ENCODE measurements at regions not wholly inside any gene's neighbourhood (a gene's known extent, or its start where the extent isn't known, plus 50 kb on each side); places are given as distances from the start of the nearest gene placed in this dataset.

DNA sequence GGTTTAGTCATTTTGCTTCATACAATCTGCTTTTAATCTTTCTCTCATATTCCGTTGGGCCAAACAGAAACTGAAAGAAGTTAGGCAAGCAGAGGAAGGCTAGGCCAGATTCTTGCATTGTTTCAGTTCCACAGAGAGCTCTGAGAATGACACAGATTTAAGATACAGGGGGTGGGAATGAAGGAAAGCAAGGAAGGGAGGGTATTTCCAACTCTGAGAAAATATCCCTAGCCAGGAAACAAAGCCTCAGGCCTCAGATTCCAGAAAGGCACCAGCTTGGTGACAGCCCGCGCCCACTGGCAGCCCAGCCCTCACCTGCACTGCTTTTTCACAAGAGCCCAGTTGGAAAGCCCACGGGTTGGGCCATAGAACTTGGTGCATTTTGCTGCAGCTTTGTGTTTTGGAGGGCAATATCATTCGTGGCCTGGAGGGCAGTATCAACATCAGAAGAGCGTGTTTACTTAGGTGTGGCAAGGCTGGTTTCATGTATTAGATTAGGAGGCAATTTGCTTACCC is 63.5 kb downstream of the ENC1 start:
- DNase-seq = peak; percentile 81

DNA sequence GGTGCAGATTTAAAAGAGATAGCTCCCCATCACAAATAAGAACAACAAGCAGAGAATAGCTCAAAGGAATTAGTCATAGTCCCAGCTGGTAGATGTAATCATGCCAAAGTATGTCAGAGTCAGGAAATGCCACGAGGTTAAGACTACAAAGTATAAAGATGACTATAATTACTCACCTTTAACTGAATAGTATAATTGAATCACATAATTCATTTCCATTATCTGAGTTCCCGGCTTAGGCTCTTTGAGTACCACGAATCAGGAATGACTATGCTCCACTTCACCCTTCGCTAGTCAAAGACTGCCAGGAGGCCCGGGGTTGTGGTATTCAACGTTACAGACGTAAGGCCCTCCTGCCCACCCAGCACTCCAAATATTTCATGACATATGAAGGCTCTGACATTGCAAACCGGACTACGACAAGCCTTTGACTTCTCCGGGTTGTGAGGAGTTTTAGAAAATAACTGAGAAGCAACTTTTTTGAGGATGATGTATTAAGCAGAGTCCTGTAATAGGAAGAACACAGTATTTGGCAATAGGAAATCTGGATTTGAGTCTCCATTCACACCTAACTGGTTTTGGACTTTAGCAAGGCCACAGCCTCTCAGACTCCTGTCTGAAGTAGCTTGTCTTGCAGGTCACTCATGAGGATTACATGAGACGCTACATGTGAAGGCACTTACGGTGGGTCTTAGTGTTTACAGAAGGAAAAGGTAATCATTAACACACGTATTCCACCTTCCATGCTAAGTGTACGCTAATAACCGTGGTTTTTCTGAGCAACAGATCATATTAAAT is 64.6 kb downstream of the ENC1 start:
- peak; percentile 81 for DNase-seq

DNA sequence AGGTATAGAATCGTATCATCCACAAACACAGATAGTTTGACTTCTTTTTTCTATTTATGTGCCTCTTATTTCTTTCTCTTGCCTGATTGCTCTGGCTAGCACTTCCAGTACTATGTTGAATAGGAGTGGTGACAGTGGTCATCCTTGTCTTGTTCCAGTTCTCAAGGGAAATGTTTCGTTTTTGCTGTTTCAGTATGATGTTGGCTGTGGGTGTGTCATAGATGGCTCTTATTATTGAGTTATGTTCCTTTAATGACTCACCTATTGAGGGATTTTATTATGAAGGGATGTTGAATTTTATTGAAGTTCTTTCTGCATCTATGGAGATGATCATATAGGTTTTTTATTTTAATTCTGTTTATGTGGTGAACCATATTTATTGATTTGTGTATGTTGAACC is 70.3 kb downstream of the ENC1 start:
- DNase-seq = peak; percentile 27

DNA sequence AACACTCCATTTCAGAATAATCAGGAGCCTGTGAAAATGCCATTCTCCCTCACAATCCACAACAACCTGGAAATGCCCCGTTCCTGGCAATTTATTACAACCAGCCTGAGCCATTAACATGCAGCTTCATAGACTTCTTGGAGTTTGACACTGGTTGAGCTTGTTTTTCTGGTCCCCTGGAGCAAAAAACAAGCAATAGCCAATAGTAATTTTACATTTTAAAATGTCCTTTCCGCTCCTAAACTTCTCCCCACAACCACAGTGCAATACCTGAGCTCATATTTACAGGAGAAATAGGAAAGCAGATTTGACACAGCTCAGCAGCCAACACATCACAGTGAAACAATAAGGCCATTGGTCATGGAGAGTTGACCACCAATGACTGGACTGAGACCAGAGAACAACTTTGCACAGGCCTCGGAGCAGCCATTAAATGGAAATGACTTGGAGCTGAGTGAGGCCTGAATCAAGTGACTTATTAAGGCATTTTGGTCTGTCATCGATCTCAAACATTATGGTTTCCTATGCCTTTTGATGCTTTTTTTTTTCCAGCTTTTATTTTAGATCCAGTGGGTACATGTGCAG is 73.0 kb downstream of the ENC1 start:
- DNase-seq = no peak

DNA sequence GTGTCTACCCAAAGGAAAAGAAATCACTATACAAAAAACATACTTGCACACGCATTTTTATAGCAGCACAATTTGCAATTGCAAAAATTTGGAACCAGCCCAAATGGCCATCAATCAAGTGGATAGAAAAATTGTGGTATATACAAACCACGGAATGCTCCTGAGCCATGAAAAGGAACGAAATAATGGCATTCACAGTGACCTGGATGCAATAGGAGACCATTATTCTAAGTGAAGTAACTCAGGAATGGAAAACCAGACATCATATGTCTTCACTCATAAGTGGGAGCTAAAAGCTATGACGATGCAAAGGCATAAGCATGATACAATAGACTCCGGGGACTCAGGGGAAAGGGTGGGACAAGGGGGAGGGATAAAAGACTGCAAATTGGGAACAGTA is 78.4 kb downstream of the ENC1 start:
- DNase-seq = no peak

DNA sequence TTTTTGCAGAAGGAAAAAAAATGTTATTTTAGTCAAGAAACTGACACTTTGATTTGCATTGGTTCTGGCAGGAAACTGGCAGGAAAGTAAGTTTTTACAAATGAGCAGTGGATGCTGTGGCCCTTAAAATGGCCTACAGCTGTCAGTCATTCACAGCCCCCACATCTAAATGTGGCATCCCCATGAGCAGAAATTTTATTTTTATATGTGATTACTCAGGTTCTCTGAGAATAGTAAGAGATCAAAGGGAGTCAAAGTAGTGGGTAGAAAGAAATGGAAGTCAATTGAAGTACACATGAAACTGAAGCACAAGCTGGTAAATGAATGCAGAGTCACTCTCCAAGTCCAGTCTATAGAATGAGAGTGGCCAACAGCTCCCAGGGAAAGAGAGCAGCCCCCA is 80.3 kb downstream of the ENC1 start:
- no peak for DNase-seq

DNA sequence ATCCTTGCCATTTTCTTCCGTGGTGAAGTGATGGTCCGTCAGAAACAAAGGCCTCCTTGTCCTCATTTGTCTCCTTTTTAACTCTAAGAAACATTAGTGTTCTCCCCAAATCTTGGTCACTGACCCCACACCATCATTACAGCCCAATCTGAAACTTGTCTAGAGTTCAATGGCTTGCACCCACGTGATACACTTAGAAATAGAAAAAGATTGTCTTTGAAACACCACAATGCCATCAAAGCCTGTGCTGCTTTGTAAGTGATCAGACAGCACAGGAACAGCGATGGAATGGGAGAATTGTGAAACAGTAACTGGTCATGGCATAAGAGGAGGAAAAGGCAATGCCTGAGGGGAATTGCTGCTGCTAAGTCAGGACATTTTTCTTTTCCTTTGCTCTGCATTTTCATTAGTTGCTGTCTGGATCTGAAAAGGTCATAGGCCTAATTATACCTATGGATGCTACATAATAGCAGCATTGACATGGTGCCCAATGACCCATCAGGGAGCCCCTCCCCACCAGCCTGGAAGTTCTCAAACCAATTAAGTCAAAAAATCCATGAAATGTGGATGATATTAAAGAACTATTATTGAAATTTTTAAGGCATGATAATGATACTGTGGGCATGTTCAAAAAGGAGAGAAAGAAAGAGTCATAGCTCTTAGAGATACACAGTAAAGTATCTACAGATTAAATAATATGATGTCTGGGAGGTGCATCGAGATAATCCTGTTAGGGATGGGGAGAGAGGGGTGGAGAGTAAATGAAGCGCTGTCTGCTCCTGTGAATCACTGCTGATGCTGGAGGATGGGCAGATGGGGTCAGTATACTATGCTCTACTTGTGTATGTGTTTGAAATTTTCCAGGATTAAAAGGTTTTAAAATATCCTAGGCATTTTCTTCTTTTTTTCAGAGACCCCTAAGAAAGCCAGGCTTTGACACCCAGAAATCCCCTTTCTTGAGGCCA is 83.6 kb downstream of the ENC1 start:
- no peak for DNase-seq

DNA sequence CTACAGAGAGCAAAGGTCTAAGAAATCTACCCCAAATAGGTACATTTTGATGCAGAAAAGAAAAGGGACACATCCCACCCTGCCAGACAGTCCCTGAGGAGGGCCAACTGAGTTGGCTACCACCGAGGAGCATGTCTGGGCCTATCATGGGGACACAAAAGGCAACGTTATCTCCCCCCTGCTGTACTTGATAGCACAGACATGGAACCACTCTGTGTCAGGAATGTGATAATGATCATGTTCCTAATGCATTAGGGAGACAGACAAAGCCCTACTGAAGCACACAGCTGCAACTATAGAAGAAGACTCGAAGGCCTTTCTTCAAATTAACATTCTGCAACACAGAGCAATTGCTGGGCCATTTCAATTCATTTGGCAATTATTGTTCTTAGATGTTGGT is 84.5 kb downstream of the ENC1 start:
- no peak for DNase-seq

DNA sequence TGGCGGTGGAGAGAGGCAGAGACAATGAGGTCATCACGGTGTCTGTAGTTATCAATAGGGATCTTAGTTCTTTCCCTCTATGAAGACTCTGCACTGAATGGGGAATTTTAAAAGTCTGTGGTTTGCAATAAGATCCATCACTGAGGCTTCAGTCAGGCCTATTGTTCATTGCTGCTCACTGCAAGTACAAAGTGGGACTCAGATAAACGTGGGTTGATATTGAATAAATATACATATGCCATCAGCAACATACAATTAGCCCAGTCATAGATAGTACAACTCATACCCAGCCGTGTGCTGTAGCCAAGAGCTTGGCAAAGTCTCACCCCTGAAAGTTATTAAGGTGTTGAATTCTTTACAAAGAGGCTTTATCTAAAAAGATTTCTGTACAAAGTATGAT is 88.4 kb downstream of the ENC1 start:
- DNase-seq = no peak

DNA sequence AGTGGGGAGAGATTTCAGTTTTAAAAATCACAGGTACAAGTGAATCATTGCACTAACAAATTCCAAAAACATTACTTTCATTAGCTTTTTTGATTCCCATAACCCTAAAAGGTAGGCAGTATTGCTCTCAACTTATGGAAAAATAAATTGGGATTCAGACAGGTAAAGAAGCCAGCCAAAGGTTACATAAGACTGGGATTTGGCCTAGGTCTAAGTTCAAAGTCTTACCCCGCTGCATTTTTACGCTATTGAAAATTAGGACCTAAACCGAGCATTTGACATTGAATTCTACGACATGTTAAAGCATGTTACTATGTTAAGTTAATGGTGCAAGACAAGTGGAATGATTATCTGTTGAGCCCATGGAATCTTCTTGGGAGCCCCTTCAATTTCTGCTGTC is 89.6 kb downstream of the ENC1 start:
- DNase-seq = no peak

DNA sequence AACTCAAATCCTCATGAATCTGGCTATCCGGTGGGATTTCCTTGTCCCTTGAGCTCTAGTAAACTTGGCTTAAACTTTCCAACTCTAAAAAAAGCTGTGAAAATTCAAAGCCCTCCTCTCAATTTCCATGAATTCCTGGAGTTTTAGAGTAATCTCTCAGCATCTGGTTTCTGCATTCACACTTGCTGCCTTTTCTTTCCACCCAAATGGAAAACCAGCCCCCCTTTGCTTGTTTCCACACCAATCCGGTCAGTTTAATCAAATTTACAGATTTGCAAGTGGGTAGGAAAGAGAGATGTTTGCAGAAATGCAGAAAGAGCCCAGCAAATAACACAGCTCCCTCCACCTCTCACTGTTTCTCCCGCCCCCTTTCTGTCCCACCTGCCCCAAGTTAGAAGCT is 91.1 kb downstream of the ENC1 start:
- DNase-seq = no peak

DNA sequence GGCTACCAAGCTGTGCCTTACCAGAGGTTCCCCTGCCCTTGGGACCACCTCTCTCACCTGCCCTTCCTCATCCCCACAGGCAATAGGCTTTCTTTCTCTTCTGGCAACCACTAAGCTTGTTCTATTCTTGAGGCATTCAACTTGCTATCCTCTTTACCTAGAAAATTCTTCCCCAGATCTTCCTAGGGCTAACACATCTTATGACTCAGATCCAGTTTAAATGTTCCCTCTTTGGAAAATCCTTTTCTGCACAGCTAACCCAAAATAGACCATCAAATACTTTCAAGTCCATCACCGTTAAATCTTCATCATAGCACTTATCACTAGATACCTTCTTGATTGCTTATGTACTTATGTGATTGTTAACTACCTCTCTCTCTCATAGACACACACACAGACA is 93.7 kb downstream of the ENC1 start:
- no peak for DNase-seq

DNA sequence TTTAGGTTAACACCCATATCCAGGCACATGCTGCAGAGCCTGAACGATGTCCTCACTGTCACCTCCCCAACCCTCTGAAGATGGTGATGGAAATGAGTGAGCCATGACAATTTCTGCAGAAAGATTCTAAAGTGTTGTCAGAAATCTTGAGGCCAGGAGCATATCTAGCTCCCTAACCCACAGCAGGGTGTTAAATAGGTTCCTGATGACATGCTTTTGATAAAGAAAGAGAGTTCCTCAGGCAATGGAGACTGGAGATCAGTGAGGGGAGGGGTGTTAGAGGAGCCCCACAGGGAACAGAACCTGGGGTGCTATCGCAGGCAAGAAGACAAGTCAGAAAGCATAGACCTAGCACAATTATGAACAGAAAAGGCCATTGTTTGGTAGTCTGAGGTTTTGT is 95.7 kb downstream of the ENC1 start:
- no peak for DNase-seq

DNA sequence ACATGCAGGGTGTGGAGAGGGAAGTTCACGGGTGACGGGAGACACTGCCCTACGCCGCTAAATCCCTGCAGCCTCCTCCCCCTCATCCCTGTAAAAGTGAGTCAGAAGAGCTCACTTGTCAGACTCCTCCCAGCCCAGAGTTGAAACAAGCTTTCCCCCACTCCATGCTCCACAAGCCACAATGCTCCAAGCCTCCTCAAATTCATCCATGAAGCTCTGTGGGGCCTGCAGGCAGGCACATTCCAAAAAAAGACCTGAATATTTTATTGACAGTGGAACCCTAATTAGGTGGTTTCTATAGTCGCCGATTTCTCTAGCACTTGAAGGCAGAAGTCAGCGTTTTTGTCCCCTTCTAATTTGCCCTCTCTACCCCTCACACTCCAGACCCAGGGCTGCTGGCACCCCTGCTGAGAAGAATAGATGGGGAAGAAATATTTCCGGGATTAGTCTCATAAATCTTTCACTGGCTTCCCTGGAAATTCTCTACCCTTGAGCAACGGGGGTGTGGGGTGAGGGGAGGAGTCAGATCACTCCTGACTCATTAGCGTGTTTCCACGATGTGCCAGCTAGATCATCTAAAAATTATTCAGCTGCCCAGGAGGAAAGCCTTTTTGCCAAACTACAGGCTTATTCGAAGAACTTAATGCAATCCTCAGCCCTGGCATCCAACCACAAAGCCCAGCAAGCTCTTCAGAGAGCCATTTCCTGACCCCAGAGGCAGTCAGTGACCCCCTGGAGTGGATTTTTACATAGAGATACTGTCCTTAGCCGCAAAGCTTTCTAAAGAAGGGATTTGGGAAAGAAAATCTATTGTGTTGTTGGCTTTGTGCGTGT is 97.1 kb downstream of the ENC1 start:
- DNase-seq = no peak

DNA sequence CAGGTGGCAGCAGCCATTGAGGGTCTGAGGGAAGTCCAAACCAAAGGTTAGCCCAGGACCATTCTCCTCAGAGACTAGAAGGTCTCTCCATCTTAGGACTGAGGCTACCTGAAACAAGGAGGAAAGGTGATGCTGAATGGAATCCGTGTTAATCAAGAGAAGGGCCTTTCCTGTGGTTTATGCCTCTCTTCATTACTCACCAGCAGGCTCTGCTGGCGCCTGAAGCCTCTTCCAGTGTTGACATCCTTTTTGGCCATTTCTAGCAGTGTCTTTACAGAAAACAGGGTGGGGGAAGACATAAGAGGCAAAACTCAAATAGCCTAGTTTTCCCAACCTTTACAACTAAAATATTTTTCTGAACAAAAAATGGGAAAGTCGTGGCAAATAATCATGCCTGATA is 98.0 kb downstream of the ENC1 start:
- no peak for DNase-seq

DNA sequence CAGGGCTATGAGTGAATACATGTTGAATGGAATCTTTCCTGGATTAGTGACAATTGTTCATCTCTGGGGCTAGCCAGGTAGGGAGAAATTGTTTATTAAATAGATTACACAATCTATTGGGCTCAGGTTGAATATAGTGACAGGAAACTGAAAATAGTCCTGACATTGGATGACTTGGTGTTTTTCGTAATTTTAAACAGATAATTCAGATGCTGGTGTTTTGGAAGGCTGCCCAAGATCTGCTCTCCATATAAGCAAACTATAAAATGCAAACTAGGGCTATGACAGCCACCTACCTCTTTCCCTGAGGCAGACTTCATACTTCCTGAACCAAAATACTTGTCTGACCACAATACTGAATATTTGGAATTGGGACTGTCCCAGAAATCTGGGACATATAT is 99.1 kb downstream of the ENC1 start:
- DNase-seq = no peak

DNA sequence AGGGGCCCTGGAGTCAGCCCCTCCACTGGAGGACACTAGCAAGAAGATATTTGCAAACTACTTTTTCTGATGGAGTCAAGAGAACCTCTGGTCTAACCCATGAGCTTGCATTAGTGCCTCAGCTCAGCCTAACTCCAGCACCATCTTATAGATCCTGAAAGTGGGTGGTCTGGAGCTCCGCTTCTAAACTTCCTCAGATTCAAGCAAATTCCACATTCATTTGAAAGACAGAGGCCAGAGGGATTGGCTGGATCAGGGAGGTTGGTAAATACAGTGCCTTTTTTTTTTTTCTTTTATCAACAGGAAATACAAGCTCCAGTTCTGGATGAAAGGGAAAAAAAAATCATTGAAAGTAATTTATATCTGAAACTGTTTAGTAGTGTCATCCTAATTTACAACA is 99.9 kb downstream of the ENC1 start:
- no peak for DNase-seq

DNA sequence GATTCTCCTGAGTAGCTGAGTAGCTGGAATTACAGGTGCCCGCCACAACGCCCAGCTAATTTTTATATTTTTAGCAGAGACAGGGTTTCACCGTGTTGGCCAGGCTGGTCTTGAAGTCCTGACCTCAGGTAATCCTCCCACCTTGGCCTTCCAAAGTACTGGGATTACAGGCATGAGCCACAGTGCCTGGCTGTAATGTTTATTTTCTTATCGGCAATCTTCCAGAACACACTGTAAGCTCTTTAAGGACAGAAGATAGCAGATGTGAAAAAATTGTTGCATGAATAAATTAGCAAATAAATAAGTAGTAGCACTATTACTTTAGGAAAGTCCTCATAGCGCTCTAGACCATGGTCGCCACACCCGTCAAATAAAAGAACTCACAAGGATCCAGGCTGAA is 100.5 kb downstream of the ENC1 start:
- DNase-seq = no peak

DNA sequence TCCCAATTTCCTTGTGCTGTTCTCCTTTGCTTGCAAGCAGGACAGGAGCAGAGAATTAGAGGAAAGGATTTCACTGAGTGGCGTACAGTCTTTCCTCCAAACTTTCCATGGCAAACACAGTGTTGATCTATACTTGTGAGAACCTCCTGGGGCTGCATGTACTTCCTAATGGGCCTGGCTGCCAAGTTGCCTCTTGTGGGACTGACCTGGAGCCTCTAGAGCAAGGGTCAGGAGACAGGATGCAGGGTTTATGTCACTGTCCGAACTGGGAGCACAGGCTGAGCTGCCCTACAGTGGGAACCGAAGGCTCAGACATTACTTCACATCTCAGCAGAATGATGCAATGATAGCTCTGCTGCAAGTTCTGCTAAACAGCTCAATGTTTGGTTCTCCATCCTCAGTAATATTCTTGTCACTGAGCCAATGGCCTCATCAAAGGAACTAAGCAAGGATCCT is 102.3 kb downstream of the ENC1 start:
- DNase-seq = no peak

DNA sequence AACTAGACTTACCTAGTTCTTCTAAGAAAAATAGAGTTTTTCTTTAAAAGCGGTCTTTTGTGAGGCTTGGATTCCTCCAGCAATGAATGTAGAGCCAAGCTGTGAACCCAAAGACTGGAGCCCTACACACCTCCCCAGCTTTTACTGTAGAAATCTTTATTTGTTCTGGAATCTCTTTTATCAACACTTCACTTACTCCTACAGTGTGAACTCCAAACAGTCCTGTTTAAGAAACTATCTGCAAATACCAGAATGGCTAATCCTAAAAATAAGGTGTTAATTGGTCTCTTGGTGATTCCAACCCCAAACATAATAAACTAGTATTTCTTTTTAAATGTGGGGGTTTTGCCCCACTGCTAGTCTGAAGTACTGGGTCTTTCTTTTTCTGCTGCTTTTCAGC is 103.9 kb downstream of the ENC1 start:
- DNase-seq = no peak

DNA sequence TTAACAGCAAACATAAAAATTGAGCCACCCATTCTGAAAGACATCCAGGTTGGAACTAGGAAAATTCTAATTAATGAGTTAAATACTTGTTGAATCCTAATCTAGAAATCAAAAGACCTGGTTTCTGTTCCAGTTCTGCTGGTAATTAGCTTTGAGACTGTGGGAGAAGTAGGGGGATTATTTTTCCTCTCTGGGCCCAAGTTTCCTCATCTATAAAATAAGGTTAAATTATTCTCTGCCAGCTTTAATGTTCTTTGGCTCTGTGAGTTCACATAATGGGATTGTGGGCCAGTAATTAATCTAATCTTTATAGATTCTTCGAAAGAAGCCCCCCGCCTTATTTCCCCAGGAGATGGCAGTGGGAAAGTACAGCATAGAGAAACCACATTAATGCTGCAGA is 104.6 kb downstream of the ENC1 start:
- no peak for DNase-seq

DNA sequence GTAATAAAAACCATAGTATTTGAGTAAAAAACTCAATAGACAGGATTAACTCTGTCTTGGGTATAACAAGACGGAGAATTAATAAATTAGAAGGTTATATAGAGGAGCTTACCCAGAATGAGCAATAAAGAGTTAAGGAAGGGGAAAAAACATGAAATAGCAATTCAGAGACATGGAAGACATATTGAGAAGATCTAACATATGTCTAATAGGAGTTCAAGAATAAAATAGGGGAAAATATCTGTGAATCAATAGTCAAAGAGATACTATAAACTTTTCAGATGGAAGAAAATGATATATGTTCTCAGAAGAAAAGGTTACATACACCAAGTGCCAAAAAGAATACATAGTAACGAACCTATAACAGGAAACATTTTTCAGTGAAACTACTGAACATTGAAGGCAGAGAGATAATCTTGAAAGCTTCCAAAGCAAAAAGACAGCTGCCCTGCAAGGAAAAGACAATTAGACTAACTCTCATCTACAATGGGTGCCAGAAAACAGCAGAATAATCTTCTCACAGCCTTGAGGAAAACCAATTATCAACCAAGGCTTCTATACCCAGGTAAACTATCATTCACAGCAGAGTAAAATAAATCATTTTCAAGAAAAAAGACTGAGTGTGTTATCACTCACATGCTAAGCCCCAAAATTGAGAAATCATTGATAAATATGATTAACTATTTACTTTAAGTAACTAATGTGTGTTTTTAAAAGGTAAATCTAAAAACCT is 106.0 kb downstream of the ENC1 start:
- no peak for DNase-seq
